Smooth muscle cell (in vitro differentiated cells): ENCODE measurements at regions not wholly inside any gene's neighbourhood (a gene's known extent, or its start where the extent isn't known, plus 50 kb on each side); places are given as distances from the start of the nearest gene placed in this dataset.

Source experiments
- DNase-seq: peaks from one replicate; lab custom pipeline; 2025; ENCODE audit not compliant: unreplicated experiment; lab: John Stamatoyannopoulos, UW
- H2AFZ ChIP-seq: fragments of 200-600 bp; sonication (generic); 2 replicates; pipeline ENCODE4 v1.6.0; 2016; ENCODE audit warnings: antibody characterized with exemption, low read depth, mild to moderate bottlenecking
- H3F3A ChIP-seq: fragments of 200-600 bp; sonication (generic); 2 replicates; pipeline ENCODE4 v1.6.0; 2017; ENCODE audit warnings: antibody characterized with exemption, low read depth
- H3K27ac ChIP-seq: fragments of 200-600 bp; sonication (generic); 2 replicates; pipeline ENCODE4 v1.5.1; 2016; ENCODE audit warnings: low read depth, mild to moderate bottlenecking
- H3K27me3 ChIP-seq: fragments of 200-600 bp; sonication (generic); 2 replicates; pipeline ENCODE4 v1.6.1; 2016; ENCODE audit warnings: low read depth, mild to moderate bottlenecking
- H3K36me3 ChIP-seq: fragments of 200-600 bp; sonication (generic); 2 replicates; pipeline ENCODE4 v1.5.1; 2016; ENCODE audit warnings: low read depth
- H3K4me1 ChIP-seq: fragments of 200-600 bp; sonication (generic); 2 replicates; pipeline ENCODE4 v1.5.1; 2016; ENCODE audit warnings: low read depth
- H3K4me2 ChIP-seq: fragments of 200-600 bp; sonication (generic); 2 replicates; pipeline ENCODE4 v1.6.0; 2016; ENCODE audit warnings: mild to moderate bottlenecking
- H3K4me3 ChIP-seq: fragments of 200-600 bp; sonication (generic); 2 replicates; pipeline ENCODE4 v1.5.1; 2016; ENCODE audit warnings: mild to moderate bottlenecking
- H3K79me2 ChIP-seq: fragments of 200-600 bp; sonication (generic); 2 replicates; pipeline ENCODE4 v1.6.0; 2016; ENCODE audit warnings: low read depth, mild to moderate bottlenecking
- H3K9ac ChIP-seq: fragments of 200-600 bp; sonication (generic); 2 replicates; pipeline ENCODE4 v1.6.0; 2016; ENCODE audit warnings: low read depth
- H3K9me3 ChIP-seq: fragments of 200-600 bp; sonication (generic); replicated peaks from 2 replicates; pipeline ENCODE4 v1.5.1; 2016; ENCODE audit warnings: low read depth
- H4K20me1 ChIP-seq: fragments of 200-600 bp; sonication (generic); 2 replicates; pipeline ENCODE4 v1.6.0; 2016; ENCODE audit warnings: low read depth
- CTCF ChIP-seq: fragments of 200-600 bp; sonication (generic); IDR thresholded peaks from 2 replicates; pipeline ENCODE4 v1.5.1; 2017; ENCODE audit warnings: borderline replicate concordance, mild to moderate bottlenecking, antibody characterized with exemption; ENCODE audit not compliant: insufficient read depth, poor library complexity, severe bottlenecking
- WGBS: methylation state at CpG from one replicate; pipeline ENCODE4 v1.1.7; 2016; ENCODE audit warnings: low lambda C conversion rate; 5-methylcytosine and 5-hydroxymethylcytosine counted together

- H3K9ac ChIP-seq, result no peak overlapping the region
- no peak overlapping the region for H3K4me3 ChIP-seq
- H3K27me3 ChIP-seq, result no peaks in the 10 kb centered on the region
- DNase-seq, result no peak
- no peaks in the 10 kb centered on the region for H3K9me3 ChIP-seq
- H3F3A ChIP-seq, result no peaks in the 10 kb centered on the region
- H4K20me1 ChIP-seq, result no peaks in the 10 kb centered on the region
- H3K4me2 ChIP-seq, result no peak overlapping the region
- no peak overlapping the region for H3K27ac ChIP-seq
- H3K36me3 ChIP-seq, result no peaks in the 10 kb centered on the region
- TF ChIP-seq CTCF, result no peak
- no peak overlapping the region for H2AFZ ChIP-seq
- no peaks in the 10 kb centered on the region for H3K79me2 ChIP-seq
- H3K4me1 ChIP-seq, result no peaks in the 10 kb centered on the region
- WGBS, result 76% methylated on average over 3 of the region's 3 CpGs
These were observed 1472.8 kb downstream of the AACS start for GRCh38 chr12:126537961-126538530.

- DNase-seq, result no peak
- Histone ChIP-seq H2AFZ (no peak overlapping the region), H3K4me3 (no peak overlapping the region), H3K9me3 (no peaks in the 10 kb centered on the region), H3K79me2 (no peaks in the 10 kb centered on the region), H3K27ac (no peak overlapping the region), H3K27me3 (no peaks in the 10 kb centered on the region), H3K9ac (no peak overlapping the region), H3K36me3 (no peaks in the 10 kb centered on the region), H3F3A (no peaks in the 10 kb centered on the region), H3K4me2 (no peak overlapping the region), H4K20me1 (no peaks in the 10 kb centered on the region), H3K4me1 (no peaks in the 10 kb centered on the region)
- no peak for TF ChIP-seq CTCF
- WGBS, result 75% methylated on average over 2 of the region's 2 CpGs
These were observed 1473.7 kb downstream of the AACS start for GRCh38 chr12:126538888-126539287.

GRCh38 chr12:126545411-126545810 lies 1480.2 kb downstream of the AACS start:
- no peak overlapping the region for H3K4me2 ChIP-seq
- H3K27me3 ChIP-seq, result no peaks in the 10 kb centered on the region
- WGBS, result 65% methylated on average over 4 of the region's 4 CpGs
- H3F3A ChIP-seq, result no peaks in the 10 kb centered on the region
- no peak overlapping the region for H3K4me3 ChIP-seq
- no peak overlapping the region for H2AFZ ChIP-seq
- no peak overlapping the region for H3K27ac ChIP-seq
- H3K36me3 ChIP-seq, result no peaks in the 10 kb centered on the region
- no peak for DNase-seq
- no peaks in the 10 kb centered on the region for H3K9me3 ChIP-seq
- no peak for TF ChIP-seq CTCF
- H3K9ac ChIP-seq, result no peak overlapping the region
- H3K79me2 ChIP-seq, result no peaks in the 10 kb centered on the region
- H3K4me1 ChIP-seq, result no peaks in the 10 kb centered on the region
- H4K20me1 ChIP-seq, result no peaks in the 10 kb centered on the region

GRCh38 chr12:126547905-126548304 lies 1482.7 kb downstream of the AACS start:
- DNase-seq, result no peak
- Histone ChIP-seq H3K36me3 (no peaks in the 10 kb centered on the region), H3K4me2 (no peak overlapping the region), H3K27ac (no peak overlapping the region), H3F3A (no peaks in the 10 kb centered on the region), H3K27me3 (no peaks in the 10 kb centered on the region), H3K9ac (no peak overlapping the region), H2AFZ (no peak overlapping the region), H3K4me3 (no peak overlapping the region), H3K4me1 (no peaks in the 10 kb centered on the region), H3K79me2 (no peaks in the 10 kb centered on the region), H4K20me1 (no peaks in the 10 kb centered on the region), H3K9me3 (no peaks in the 10 kb centered on the region)
- WGBS, result 65% methylated on average over 10 of the region's 10 CpGs
- no peak for TF ChIP-seq CTCF
